ENCODE measurements at regions not wholly inside any gene's neighbourhood (a gene's known extent, or its start where the extent isn't known, plus 50 kb on each side); places are given as distances from the start of the nearest gene placed in this dataset.

DNA sequence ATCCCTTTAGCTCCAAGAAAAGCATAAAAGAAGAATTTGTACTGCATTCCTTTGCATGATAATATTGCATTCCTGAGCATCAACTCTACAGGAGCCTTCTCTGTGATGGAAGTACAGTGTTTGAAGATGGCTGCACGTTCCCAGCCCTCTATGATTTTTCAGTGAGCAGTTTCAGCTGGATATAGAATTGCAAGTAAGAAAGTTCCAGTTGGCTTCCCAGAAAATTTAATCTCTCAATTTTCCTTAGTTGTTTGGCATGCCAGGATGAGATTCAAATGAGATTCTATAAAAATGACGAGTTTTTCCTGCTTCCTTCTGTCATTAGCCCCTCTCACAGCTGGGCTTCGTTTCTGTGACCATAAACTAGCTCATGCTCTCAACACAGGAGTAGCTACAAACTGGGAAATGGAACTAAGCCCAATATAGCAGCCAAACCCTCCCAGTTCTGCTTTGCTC, 109.9 kb downstream of the TTC8 start:
- Histone ChIP-seq H3K79me2 (ENCODE audit: insufficient read depth, low read length) (no peaks in the 10 kb centered on the region), H2AFZ (ENCODE audit: low read depth, low read length) (no peak overlapping the region), H4K20me1 (ENCODE audit: insufficient read depth, low read length) (no peaks in the 10 kb centered on the region), H3K27ac (ENCODE audit: low read length) (no peak overlapping the region), H3K36me3 (ENCODE audit: insufficient read depth, low read length) (no peaks in the 10 kb centered on the region), H3K4me3 (ENCODE audit: low read depth in 1 of 2, low read length in 2 of 2) (no peak overlapping the region), H3K27me3 (ENCODE audit: insufficient read depth, low read length, poor library complexity) (no peaks in the 10 kb centered on the region), H3K4me1 (ENCODE audit: insufficient read depth, low read length) (no peaks in the 10 kb centered on the region), H3K9me3 (ENCODE audit: insufficient read depth, low read length, severe bottlenecking) (no peaks in the 10 kb centered on the region), H3K9ac (ENCODE audit: low read depth, low read length) (no peak overlapping the region), H3K4me2 (ENCODE audit: insufficient read depth, low read length) (no peak overlapping the region)
- ATAC-seq (ENCODE audit: insufficient read depth, low read depth) (no peak), DNase-seq (no peak)
- TF ChIP-seq, protein P1, sequence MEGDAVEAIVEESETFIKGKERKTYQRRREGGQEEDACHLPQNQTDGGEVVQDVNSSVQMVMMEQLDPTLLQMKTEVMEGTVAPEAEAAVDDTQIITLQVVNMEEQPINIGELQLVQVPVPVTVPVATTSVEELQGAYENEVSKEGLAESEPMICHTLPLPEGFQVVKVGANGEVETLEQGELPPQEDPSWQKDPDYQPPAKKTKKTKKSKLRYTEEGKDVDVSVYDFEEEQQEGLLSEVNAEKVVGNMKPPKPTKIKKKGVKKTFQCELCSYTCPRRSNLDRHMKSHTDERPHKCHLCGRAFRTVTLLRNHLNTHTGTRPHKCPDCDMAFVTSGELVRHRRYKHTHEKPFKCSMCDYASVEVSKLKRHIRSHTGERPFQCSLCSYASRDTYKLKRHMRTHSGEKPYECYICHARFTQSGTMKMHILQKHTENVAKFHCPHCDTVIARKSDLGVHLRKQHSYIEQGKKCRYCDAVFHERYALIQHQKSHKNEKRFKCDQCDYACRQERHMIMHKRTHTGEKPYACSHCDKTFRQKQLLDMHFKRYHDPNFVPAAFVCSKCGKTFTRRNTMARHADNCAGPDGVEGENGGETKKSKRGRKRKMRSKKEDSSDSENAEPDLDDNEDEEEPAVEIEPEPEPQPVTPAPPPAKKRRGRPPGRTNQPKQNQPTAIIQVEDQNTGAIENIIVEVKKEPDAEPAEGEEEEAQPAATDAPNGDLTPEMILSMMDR (IDR thresholded peaks at IDR 0.05; ENCODE audit: borderline replicate concordance, extremely low read depth, low read length, poor library complexity, severe bottlenecking) = no peak
- TF ChIP-seq EZH2 (IDR thresholded peaks at IDR 0.05; ENCODE audit: borderline replicate concordance, low read depth, low read length, severe bottlenecking) = no peak

DNA sequence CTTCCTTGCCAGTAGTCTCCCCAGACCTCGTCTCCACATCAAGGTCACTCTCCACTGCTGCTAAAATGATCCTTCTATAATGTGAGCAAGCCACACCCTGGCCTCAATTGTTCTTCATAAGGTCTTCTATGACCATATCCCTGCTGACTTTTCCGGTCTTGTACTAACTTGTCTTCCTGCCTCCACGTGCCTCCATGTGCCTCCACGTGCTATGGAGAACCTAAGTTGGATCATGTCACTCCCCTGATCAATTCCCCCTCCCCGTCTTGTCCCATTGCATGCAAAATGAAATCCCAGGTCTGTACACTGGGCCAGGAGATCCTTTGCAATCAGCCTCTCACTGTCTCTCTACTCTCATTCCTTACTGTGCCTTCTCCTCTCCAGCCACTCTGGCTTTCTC, 110.6 kb downstream of the TTC8 start:
- no peaks in the 10 kb centered on the region for H3K36me3 ChIP-seq (ENCODE audit: insufficient read depth, low read length)

DNA sequence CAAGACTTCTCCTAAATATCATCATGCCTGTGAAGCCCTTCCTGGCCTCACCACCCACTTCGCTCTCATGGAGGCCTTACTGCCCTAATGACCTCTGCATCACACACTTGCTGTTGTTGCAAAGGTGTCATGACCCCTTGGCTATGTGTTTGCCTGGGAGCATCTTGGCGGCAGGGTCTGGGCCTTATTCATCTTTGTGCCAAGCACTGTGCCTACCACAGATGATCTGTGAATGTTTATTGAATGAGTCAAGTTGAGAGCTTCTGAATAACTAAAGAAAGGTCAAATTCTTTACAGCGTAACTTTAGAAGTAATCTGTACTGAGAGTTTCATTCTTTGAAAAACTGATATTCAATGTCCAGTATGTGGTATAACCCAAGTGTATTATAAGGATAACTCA, 113.3 kb downstream of the TTC8 start:
- H3K9me3 ChIP-seq (ENCODE audit: insufficient read depth, low read length, severe bottlenecking) = no peaks in the 10 kb centered on the region
- no peak overlapping the region for H2AFZ ChIP-seq (ENCODE audit: low read depth, low read length)
- no peaks in the 10 kb centered on the region for H3K36me3 ChIP-seq (ENCODE audit: insufficient read depth, low read length)
- TF ChIP-seq, protein P1 (IDR thresholded peaks at IDR 0.05; ENCODE audit: borderline replicate concordance, extremely low read depth, low read length, poor library complexity, severe bottlenecking) = no peak
- no peak for TF ChIP-seq EZH2 (IDR thresholded peaks at IDR 0.05; ENCODE audit: borderline replicate concordance, low read depth, low read length, severe bottlenecking)
- H3K27me3 ChIP-seq (ENCODE audit: insufficient read depth, low read length, poor library complexity) = no peaks in the 10 kb centered on the region
- no peak for ATAC-seq (ENCODE audit: insufficient read depth, low read depth)
- H3K9ac ChIP-seq (ENCODE audit: low read depth, low read length) = no peak overlapping the region
- H3K27ac ChIP-seq (ENCODE audit: low read length) = no peak overlapping the region
- no peak overlapping the region for H3K4me3 ChIP-seq (ENCODE audit: low read depth in 1 of 2, low read length in 2 of 2)
- no peaks in the 10 kb centered on the region for H3K79me2 ChIP-seq (ENCODE audit: insufficient read depth, low read length)
- no peaks in the 10 kb centered on the region for H3K4me1 ChIP-seq (ENCODE audit: insufficient read depth, low read length)
- no peaks in the 10 kb centered on the region for H4K20me1 ChIP-seq (ENCODE audit: insufficient read depth, low read length)
- H3K4me2 ChIP-seq (ENCODE audit: insufficient read depth, low read length) = no peak overlapping the region
- no peak for DNase-seq

More for the DNA sequence above, 110.6 kb downstream of the TTC8 start:
- Histone ChIP-seq H3K4me3 (ENCODE audit: low read depth in 1 of 2, low read length in 2 of 2) (no peak overlapping the region), H4K20me1 (ENCODE audit: insufficient read depth, low read length) (no peaks in the 10 kb centered on the region), H3K9me3 (ENCODE audit: insufficient read depth, low read length, severe bottlenecking) (no peaks in the 10 kb centered on the region), H3K4me2 (ENCODE audit: insufficient read depth, low read length) (no peak overlapping the region), H3K4me1 (ENCODE audit: insufficient read depth, low read length) (no peaks in the 10 kb centered on the region), H3K9ac (ENCODE audit: low read depth, low read length) (no peak overlapping the region), H3K27ac (ENCODE audit: low read length) (no peak overlapping the region), H2AFZ (ENCODE audit: low read depth, low read length) (no peak overlapping the region), H3K27me3 (ENCODE audit: insufficient read depth, low read length, poor library complexity) (no peaks in the 10 kb centered on the region), H3K79me2 (ENCODE audit: insufficient read depth, low read length) (no peaks in the 10 kb centered on the region)
- TF ChIP-seq, protein P1 (IDR thresholded peaks at IDR 0.05; ENCODE audit: borderline replicate concordance, extremely low read depth, low read length, poor library complexity, severe bottlenecking) = no peak
- TF ChIP-seq EZH2 (IDR thresholded peaks at IDR 0.05; ENCODE audit: borderline replicate concordance, low read depth, low read length, severe bottlenecking) = no peak
- ATAC-seq (ENCODE audit: insufficient read depth, low read depth) = no peak
- DNase-seq = no peak

DNA sequence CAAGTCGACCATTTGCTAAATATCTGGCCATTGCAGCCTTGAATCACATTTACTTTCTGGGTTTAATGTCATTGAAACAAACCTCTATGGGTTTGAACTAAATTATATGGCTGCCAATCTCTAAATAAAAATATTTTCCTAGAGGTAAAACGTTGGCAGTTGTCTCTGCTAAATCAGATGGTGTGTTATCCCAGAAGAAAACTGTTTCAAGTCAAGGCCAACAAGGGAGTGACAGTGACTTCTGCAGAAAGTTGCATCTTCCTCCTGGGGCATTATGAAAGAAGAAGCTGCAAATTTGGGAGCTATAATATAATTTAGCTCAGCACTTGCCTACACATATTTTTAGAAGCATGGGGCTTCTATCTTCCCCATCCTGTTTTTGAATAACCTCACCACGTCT, 116.2 kb downstream of the TTC8 start:
- Histone ChIP-seq H3K79me2 (ENCODE audit: insufficient read depth, low read length) (no peaks in the 10 kb centered on the region), H3K4me2 (ENCODE audit: insufficient read depth, low read length) (no peak overlapping the region), H3K27me3 (ENCODE audit: insufficient read depth, low read length, poor library complexity) (no peaks in the 10 kb centered on the region), H3K9ac (ENCODE audit: low read depth, low read length) (no peak overlapping the region), H3K27ac (ENCODE audit: low read length) (no peak overlapping the region), H3K36me3 (ENCODE audit: insufficient read depth, low read length) (no peaks in the 10 kb centered on the region), H2AFZ (ENCODE audit: low read depth, low read length) (no peak overlapping the region), H3K9me3 (ENCODE audit: insufficient read depth, low read length, severe bottlenecking) (no peaks in the 10 kb centered on the region), H3K4me1 (ENCODE audit: insufficient read depth, low read length) (no peaks in the 10 kb centered on the region), H4K20me1 (ENCODE audit: insufficient read depth, low read length) (no peaks in the 10 kb centered on the region), H3K4me3 (ENCODE audit: low read depth in 1 of 2, low read length in 2 of 2) (no peak overlapping the region)
- DNase-seq (no peak), ATAC-seq (ENCODE audit: insufficient read depth, low read depth) (no peak)
- TF ChIP-seq, protein P1 (IDR thresholded peaks at IDR 0.05; ENCODE audit: borderline replicate concordance, extremely low read depth, low read length, poor library complexity, severe bottlenecking) = no peak
- TF ChIP-seq EZH2 (IDR thresholded peaks at IDR 0.05; ENCODE audit: borderline replicate concordance, low read depth, low read length, severe bottlenecking) = no peak

Data from DND-41 (cell line).